Posterior cingulate gyrus (tissue), 11 donors: ENCODE measurements at regions not wholly inside any gene's neighbourhood (a gene's known extent, or its start where the extent isn't known, plus 50 kb on each side); places are given as distances from the start of the nearest gene placed in this dataset.

Source experiments
- DNase-seq, 10 donors: peaks; one replicate each; pipeline versions ENCODE4 v3.0.0 to v3.0.0-alpha.2; 2020 to 2021; ENCODE audit warnings: mixed read lengths in 3 of 10
- intact Hi-C: fragments of 100-400 bp; cut with DNase I; formaldehyde crosslinking; loops from one replicate; pipeline ENCODE4 v1.15.1; 2023

- peak in 1 of 10 donors; percentile 22 for DNase-seq
- intact Hi-C loops, result no loop called here
Measured at GRCh38 chr2:201983800-201984199, 49.9 kb upstream of the FZD7 start.
